ENCODE measurements at regions not wholly inside any gene's neighbourhood (a gene's known extent, or its start where the extent isn't known, plus 50 kb on each side); places are given as distances from the start of the nearest gene placed in this dataset.
"Not testable (repeated sequence)": the region's sequence is repeated elsewhere in the genome, so short reads cannot be mapped to it uniquely, and the experiment has no call there.

GRCh38 chr2:132068407-132068806 is 93.3 kb downstream of the ANKRD30BL start:
- DNase-seq = not testable (repeated sequence)

- peak; percentile 10 for DNase-seq
Observed at GRCh38 chr2:132065391-132065790, 96.4 kb downstream of the ANKRD30BL start.

GRCh38 chr2:132039609-132040236 is 122.0 kb downstream of the ANKRD30BL start:
- not testable (repeated sequence) for DNase-seq

- not testable (repeated sequence) for DNase-seq
Observed at GRCh38 chr2:132038883-132039235, 122.9 kb downstream of the ANKRD30BL start.

- peak; percentile 24 for DNase-seq
Observed at GRCh38 chr2:132038179-132038882, 123.4 kb downstream of the ANKRD30BL start.

GRCh38 chr2:132037527-132038178 is 124.1 kb downstream of the ANKRD30BL start:
- DNase-seq = peak; percentile 51

GRCh38 chr2:132034646-132035045 is 127.1 kb downstream of the ANKRD30BL start:
- no peak for DNase-seq

GRCh38 chr2:132033949-132034348 is 127.8 kb downstream of the ANKRD30BL start:
- DNase-seq = no peak

- no peak for DNase-seq
Observed at GRCh38 chr2:132033365-132033764, 128.4 kb downstream of the ANKRD30BL start.

- not testable (repeated sequence) for DNase-seq
Observed at GRCh38 chr2:132012046-132012445, 149.7 kb downstream of the ANKRD30BL start.

- peak; percentile 35 for DNase-seq
Observed at GRCh38 chr2:132009874-132010521, 151.8 kb downstream of the ANKRD30BL start.

GRCh38 chr2:132009177-132009873 is 152.4 kb downstream of the ANKRD30BL start:
- no peak for DNase-seq

GRCh38 chr2:131990751-131991150 is 171.0 kb downstream of the ANKRD30BL start:
- DNase-seq = not testable (repeated sequence)

GRCh38 chr2:131966671-131967070 is 195.1 kb downstream of the ANKRD30BL start:
- peak; percentile 75 for DNase-seq

- peak; percentile 62 for DNase-seq
Observed at GRCh38 chr2:131966256-131966655, 195.5 kb downstream of the ANKRD30BL start.

- DNase-seq = not testable (repeated sequence)
Observed at GRCh38 chr2:131958019-131958609, 203.6 kb downstream of the ANKRD30BL start.

- not testable (repeated sequence) for DNase-seq
Observed at GRCh38 chr2:131948641-131949040, 213.1 kb downstream of the ANKRD30BL start.

- not testable (repeated sequence) for DNase-seq
Observed at GRCh38 chr2:131923287-131923686, 238.5 kb downstream of the ANKRD30BL start.

- DNase-seq = not testable (repeated sequence)
Observed at GRCh38 chr2:131922854-131923253, 238.9 kb downstream of the ANKRD30BL start.

Data from DMS53 (cell line).